GM13976 (cell line): ENCODE measurements at regions not wholly inside any gene's neighbourhood (a gene's known extent, or its start where the extent isn't known, plus 50 kb on each side); places are given as distances from the start of the nearest gene placed in this dataset.

ENCODE experiments used
- DNase-seq: peaks from one replicate; pipeline ENCODE4 v3.0.0; 2012; ENCODE audit warnings: low spot score
- CTCF ChIP-seq: IDR thresholded peaks from 2 replicates; pipeline ENCODE4 v1.5.1; 2012; ENCODE audit warnings: borderline replicate concordance, mild to moderate bottlenecking; ENCODE audit not compliant: insufficient read depth; ENCODE audit errors: extremely low read depth, missing control alignments, control extremely low read depth
- in situ Hi-C: fragments of 300-500 bp; cut with MboI; formaldehyde crosslinking; loops from one replicate; pipeline ENCODE4 v1.12.0; 2022; ENCODE audit warnings: low sequenced_read_pairs, mixed read lengths, inconsistent platforms; ENCODE audit not compliant: unreplicated experiment

DNA sequence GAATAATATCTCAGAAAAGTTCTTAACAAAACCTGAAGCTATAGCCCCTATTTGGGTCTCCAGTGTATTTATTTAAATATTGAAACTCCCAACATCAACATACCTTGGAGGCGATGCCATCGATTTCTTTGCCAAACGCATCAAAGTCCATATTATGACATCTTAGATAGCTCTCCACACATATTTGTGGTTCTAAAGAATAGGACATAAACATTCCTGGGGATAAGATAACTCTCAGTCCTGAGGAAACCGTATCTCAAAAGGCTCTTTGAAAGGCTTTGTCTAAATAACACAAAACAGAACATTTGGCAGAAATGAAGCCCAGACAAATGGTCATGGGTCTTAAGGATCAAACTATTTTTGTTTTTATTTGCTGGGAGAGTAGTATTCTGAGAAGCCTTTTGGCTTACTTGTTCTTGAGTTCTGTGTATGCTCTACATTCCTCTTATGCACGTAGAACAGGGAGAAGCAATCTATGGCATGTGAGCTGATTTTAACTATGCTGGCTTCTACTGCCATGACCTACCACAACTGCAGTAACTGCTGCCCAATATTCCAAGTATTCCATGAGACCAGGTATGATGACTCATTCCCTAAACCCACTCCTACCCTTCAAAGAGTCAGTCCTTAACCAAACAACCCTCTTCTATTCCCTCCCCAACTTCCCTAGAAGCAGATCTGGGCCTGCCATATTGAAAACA is 279.0 kb upstream of the ZFHX3 start:
- in situ Hi-C loops, result no loop called here

GRCh38 chr16:73326221-73326620 is 278.3 kb upstream of the ZFHX3 start:
- in situ Hi-C loops, result no loop called here
- DNase-seq, result no peak
- TF ChIP-seq CTCF, result no peak

More for the DNA sequence above, 279.0 kb upstream of the ZFHX3 start:
- TF ChIP-seq CTCF, result no peak
- DNase-seq, result no peak

DNA sequence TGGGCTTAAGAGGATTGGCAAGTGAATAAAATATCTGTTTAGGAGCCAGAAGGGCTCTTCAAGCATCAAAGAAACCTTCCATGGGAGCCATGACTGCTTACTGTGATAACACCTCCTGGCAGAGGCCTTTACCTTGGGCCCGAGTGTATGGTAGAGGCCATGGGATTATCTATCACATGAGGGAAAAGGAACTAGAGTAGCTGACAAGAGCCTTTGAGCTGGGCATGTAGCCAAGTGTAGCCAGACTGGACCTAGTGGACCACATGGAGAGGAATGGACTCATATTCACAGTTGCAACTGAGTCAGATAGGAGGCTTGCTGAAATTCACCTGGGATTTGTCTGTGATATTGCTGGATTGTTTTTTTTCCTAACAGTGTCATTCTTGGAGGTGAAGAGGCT is 276.0 kb upstream of the ZFHX3 start:
- no peak for TF ChIP-seq CTCF
- DNase-seq, result no peak
- in situ Hi-C loops, result no loop called here

DNA sequence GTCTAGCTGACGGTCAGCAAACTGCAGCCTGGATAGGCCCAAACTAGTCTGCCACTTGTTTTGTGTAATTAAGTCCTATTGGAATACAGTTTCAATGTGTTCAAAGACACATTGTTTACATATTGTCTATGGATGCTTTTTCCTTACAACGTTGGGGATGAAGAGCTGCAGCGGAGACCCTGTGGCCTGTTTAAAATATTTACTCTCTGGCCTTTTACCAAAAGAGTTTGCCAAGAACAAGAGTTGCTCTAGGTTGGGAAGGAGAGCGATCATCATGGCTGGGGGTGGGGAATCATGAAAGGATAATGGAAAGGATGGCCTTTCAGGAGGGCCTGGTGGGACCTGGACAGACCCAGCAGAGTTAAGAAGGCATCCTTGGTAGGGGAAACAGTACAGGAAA is 274.9 kb upstream of the ZFHX3 start:
- no peak for TF ChIP-seq CTCF
- in situ Hi-C loops, result no loop called here
- DNase-seq, result no peak

GRCh38 chr16:73321853-73322252 is 273.9 kb upstream of the ZFHX3 start:
- TF ChIP-seq CTCF, result no peak

DNA sequence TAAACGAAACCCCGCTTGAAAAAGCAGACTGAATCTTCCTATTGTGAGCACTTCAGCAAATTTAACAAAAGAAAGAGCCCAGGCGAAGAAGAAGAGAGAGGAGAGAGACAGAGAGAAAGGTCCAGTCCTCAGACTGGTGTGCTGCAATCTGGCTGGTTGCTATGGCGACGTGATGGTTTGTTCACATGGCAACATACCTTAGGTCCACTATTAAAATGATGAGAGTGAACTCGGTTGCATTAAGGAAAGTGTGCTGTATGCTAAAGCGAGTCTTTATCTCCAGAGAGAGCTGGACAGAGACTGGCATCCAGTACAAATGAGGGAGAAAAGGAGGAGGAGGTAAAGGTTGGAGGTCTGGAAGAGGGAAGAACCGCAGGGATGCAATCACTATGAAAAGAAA is 271.8 kb upstream of the ZFHX3 start:
- DNase-seq, result no peak
- TF ChIP-seq CTCF, result no peak
- in situ Hi-C loops, result no loop called here

More at GRCh38 chr16:73321853-73322252, 273.9 kb upstream of the ZFHX3 start:
- in situ Hi-C loops, result no loop called here
- DNase-seq, result no peak
